HT1080 (cell line): ENCODE measurements at regions not wholly inside any gene's neighbourhood (a gene's known extent, or its start where the extent isn't known, plus 50 kb on each side); places are given as distances from the start of the nearest gene placed in this dataset.
A peak's percentile ranks its signal among the peaks of the same experiment; 100 is the strongest.

Experiments
- DNase-seq: peaks from one replicate; pipeline ENCODE4 v3.0.0-alpha.2; 2015; ENCODE audit warnings: low read depth

DNA sequence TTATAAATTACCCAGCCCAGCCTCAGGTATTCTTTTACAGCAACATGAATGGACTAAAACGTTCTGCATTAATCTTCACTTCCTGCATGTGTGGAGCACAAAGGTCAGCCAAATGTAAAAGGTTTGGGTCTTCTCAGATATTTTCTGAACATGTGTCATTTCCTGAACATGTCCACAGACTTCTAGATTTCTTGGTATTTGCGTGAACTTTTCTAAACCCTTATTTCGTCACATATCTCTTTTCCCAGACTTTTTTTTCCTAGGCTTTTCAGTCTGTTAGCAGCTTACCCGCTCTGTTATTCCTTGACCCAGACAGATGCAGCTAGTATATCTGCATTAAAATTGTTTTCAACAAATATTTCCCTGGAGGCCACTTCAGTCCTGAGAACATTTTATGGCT lies 57.3 kb upstream of the USP51 start:
- DNase-seq: peak; percentile 23
